GM12874 (cell line): ENCODE measurements at regions not wholly inside any gene's neighbourhood (a gene's known extent, or its start where the extent isn't known, plus 50 kb on each side); places are given as distances from the start of the nearest gene placed in this dataset.

Experiments
- CTCF ChIP-seq: IDR thresholded peaks from 2 replicates; pipeline ENCODE4 v1.5.1; 2011; ENCODE audit warnings: low read depth, mild to moderate bottlenecking, control low read depth, low read length, moderate library complexity; ENCODE audit not compliant: insufficient read depth

- TF ChIP-seq CTCF, result no peak
These were observed 93.2 kb downstream of the DNAJB9 start for GRCh38 chr7:108662783-108663362.

GRCh38 chr7:108663701-108664100 is 94.0 kb downstream of the DNAJB9 start:
- TF ChIP-seq CTCF, result no peak

GRCh38 chr7:108667216-108667615 is 97.5 kb downstream of the DNAJB9 start:
- no peak for TF ChIP-seq CTCF

- no peak for TF ChIP-seq CTCF
These were observed 100.3 kb downstream of the DNAJB9 start for GRCh38 chr7:108669958-108670357.

- no peak for TF ChIP-seq CTCF
These were observed 115.0 kb downstream of the DNAJB9 start for GRCh38 chr7:108684629-108685028.

GRCh38 chr7:108686494-108686893 is 116.8 kb downstream of the DNAJB9 start:
- TF ChIP-seq CTCF, result no peak

- TF ChIP-seq CTCF, result no peak
These were observed 127.6 kb downstream of the DNAJB9 start for GRCh38 chr7:108697254-108697653.

- TF ChIP-seq CTCF, result no peak
These were observed 141.9 kb downstream of the DNAJB9 start for GRCh38 chr7:108711611-108712010.
